ENCODE measurements at regions not wholly inside any gene's neighbourhood (a gene's known extent, or its start where the extent isn't known, plus 50 kb on each side); places are given as distances from the start of the nearest gene placed in this dataset.

DNA sequence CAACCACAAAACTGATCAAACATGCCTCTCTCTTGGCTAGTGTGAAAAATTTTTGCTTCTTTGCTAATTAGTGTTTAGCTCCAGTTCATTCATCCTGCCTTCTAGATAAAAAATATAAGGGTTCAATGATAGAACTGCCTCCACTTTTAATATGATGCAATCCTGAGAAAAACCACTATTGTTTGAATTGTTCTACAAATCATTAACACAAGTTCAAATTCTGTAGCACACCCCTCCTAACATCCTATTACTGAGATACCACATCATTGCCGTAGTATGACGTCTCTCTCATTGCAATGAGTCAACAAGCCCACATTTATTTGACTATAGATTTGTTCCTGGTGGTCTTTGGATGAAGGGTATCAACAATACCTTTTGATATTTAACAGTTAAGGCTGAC, 365.8 kb upstream of the OPRM1 start:
- no peak for DNase-seq (ENCODE audit: extremely low read depth, low read depth)
- TF ChIP-seq, protein P1, sequence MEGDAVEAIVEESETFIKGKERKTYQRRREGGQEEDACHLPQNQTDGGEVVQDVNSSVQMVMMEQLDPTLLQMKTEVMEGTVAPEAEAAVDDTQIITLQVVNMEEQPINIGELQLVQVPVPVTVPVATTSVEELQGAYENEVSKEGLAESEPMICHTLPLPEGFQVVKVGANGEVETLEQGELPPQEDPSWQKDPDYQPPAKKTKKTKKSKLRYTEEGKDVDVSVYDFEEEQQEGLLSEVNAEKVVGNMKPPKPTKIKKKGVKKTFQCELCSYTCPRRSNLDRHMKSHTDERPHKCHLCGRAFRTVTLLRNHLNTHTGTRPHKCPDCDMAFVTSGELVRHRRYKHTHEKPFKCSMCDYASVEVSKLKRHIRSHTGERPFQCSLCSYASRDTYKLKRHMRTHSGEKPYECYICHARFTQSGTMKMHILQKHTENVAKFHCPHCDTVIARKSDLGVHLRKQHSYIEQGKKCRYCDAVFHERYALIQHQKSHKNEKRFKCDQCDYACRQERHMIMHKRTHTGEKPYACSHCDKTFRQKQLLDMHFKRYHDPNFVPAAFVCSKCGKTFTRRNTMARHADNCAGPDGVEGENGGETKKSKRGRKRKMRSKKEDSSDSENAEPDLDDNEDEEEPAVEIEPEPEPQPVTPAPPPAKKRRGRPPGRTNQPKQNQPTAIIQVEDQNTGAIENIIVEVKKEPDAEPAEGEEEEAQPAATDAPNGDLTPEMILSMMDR (IDR thresholded peaks at IDR 0.05; ENCODE audit: low read depth, low read length): no peak

DNA sequence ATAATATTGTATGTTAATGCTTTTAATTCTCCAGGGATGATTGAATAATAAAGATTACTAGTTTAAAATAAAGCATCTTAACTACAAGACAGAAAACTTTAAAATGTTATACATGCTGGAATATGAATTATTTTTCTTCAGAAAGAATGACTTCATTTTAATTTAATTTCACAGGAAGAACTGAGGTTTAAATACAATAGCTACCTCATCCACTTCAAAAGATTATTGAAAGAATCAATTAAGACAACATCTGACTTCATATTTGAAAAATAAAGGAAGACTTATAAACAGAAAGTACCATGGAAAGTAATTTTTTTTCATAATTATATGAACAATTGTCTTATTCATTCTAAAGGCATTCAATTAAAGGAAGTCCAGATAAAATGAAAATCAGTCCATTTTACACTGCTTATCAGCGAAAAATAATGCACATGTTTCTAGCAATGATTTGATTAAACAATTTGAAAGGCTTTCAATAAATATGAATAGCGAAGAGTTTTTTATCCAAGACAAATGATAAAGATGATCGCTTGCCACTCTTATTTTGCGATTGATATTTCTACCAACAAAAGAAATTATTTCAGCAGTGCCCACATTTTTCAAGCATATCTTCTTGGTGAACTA, 368.5 kb upstream of the OPRM1 start:
- no peak for DNase-seq (ENCODE audit: extremely low read depth, low read depth)
- TF ChIP-seq, protein P1 (IDR thresholded peaks at IDR 0.05; ENCODE audit: low read depth, low read length): no peak

DNA sequence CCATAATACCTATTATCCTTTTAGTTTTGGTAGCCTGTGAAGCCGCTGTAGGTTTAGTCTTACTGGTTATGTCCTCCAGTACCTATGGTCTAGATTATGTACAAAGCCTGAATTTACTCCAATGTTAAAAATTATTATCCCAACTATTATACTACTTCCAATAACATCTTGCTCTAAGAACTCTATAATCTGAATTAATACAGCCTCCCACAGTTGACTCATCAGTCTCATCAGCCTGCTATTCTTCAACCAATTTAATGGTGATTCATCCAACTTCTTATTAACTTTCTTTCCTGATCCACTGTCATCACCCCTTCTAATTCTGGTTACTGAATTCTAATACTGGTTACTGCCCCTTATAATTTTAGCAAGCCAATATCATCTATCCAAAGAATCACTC, 370.3 kb upstream of the OPRM1 start:
- TF ChIP-seq, protein P1 (IDR thresholded peaks at IDR 0.05; ENCODE audit: low read depth, low read length): no peak
- no peak for DNase-seq (ENCODE audit: extremely low read depth, low read depth)

DNA sequence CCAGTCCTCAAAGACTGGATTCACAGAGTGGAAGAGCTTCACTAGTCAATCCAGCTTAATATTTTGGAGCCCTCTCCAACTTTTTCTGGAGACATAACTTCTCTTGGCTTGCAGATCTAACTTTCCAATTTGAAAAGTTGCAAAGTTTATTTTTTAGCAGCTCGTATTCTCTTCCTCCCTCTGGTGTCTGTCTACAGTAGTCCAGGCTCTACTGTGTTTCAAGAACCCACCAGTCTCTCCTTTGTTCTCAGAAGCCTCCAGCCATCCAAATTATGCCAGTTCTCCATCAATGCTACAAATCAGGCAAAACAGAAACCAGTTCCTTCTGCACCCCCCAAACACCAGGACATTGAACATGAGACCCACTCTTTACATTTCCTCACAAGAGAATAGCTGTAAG, 376.1 kb upstream of the OPRM1 start:
- TF ChIP-seq, protein P1 (IDR thresholded peaks at IDR 0.05; ENCODE audit: low read depth, low read length): no peak
- no peak for DNase-seq (ENCODE audit: extremely low read depth, low read depth)

DNA sequence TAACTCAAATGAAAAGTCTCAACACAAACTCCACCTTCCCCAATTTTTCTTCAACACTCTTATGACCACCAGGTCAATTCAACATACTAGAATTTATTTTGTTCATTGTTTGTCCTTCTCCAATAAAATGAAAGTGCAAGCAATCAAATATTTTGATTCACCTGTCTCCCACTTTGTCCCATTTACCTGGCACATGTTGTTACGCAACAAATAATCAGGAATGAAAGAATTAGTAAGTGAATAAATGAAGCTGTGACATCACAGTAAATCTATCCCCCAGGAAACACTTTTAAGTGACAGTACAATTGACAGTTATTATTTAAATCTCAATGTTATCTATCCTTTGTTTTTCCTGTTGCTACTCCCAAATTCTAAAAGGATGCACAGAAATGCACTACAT, 393.7 kb upstream of the OPRM1 start:
- no peak for DNase-seq (ENCODE audit: extremely low read depth, low read depth)
- TF ChIP-seq, protein P1 (IDR thresholded peaks at IDR 0.05; ENCODE audit: low read depth, low read length): no peak

DNA sequence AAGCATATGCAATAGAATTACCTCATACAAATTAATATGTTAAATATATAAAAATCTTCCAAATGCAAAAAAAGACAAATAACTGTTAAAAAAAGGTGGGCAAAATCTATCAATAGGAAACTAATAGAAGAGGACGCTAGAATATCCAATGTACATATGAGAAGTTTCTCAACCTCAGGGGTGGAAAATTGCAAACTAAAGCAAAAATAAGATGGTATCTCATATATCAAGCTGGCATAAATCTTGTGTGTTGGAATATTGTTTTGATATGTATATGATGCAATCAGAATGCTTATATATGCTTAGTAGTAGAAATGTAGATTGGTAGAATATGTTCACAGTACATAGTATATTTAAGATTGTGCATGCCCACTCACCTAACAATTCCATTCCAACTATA, 395.0 kb upstream of the OPRM1 start:
- TF ChIP-seq, protein P1 (IDR thresholded peaks at IDR 0.05; ENCODE audit: low read depth, low read length): no peak
- no peak for DNase-seq (ENCODE audit: extremely low read depth, low read depth)

DNA sequence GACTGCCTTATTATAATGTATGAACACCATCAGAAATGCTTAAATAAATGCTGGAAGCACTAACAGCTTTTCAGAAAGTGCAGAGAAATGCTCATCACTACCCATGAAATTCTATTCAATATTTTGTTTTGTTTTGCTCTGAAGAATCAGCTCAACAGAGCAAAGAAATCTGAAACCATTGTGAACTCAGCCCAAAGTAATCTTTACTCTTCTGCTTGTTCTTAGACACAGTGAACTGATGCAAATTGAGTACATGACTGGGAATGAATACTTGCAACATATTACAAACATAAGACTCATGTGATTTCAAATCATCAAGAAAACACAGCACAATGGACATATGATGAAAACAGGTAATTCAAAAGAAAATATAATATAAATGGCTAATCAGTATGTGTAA, 404.6 kb upstream of the OPRM1 start:
- no peak for DNase-seq (ENCODE audit: extremely low read depth, low read depth)
- TF ChIP-seq, protein P1 (IDR thresholded peaks at IDR 0.05; ENCODE audit: low read depth, low read length): no peak
